ENCODE measurements at regions not wholly inside any gene's neighbourhood (a gene's known extent, or its start where the extent isn't known, plus 50 kb on each side); places are given as distances from the start of the nearest gene placed in this dataset.

GRCh38 chr17:62194401-62194800 lies 129.3 kb upstream of the MED13 start:
- H3K9me3 ChIP-seq = no peaks in the 10 kb centered on the region
- H3K27ac ChIP-seq = no peak overlapping the region
- H3K36me3 ChIP-seq = no peaks in the 10 kb centered on the region
- no peak for DNase-seq
- H3K27me3 ChIP-seq = no peaks in the 10 kb centered on the region
- peaks cover 0 to 5% (median 0%) of the 10 kb centered on the region in 4 donors for H3K4me1 ChIP-seq
- H3K4me3 ChIP-seq = no peak overlapping the region
- TF ChIP-seq CTCF (IDR thresholded peaks at IDR 0.05) (no peak), POLR2A (IDR thresholded peaks at IDR 0.05) (no peak)

GRCh38 chr17:62193249-62193648 lies 128.2 kb upstream of the MED13 start:
- H3K36me3 ChIP-seq = no peaks in the 10 kb centered on the region
- H3K9me3 ChIP-seq = no peaks in the 10 kb centered on the region
- no peak overlapping the region for H3K4me3 ChIP-seq
- H3K27ac ChIP-seq = no peak overlapping the region
- no peaks in the 10 kb centered on the region for H3K27me3 ChIP-seq
- TF ChIP-seq CTCF (IDR thresholded peaks at IDR 0.05) (no peak), POLR2A (IDR thresholded peaks at IDR 0.05) (no peak)
- peaks cover 0 to 10% (median 0%) of the 10 kb centered on the region in 4 donors for H3K4me1 ChIP-seq
- DNase-seq = no peak

- no peak for DNase-seq
- no peaks in the 10 kb centered on the region for H3K27me3 ChIP-seq
- H3K27ac ChIP-seq = no peak overlapping the region
- TF ChIP-seq CTCF (IDR thresholded peaks at IDR 0.05) (no peak), POLR2A (IDR thresholded peaks at IDR 0.05) (no peak)
- H3K9me3 ChIP-seq = no peaks in the 10 kb centered on the region
- H3K36me3 ChIP-seq = no peaks in the 10 kb centered on the region
- no peak overlapping the region for H3K4me3 ChIP-seq
- peaks cover 0 to 10% (median 0%) of the 10 kb centered on the region in 4 donors for H3K4me1 ChIP-seq
Observed at GRCh38 chr17:62191390-62192361, 126.6 kb upstream of the MED13 start.

- H3K27ac ChIP-seq = no peak overlapping the region
- H3K27me3 ChIP-seq = no peaks in the 10 kb centered on the region
Observed at GRCh38 chr17:62189377-62189776, 124.3 kb upstream of the MED13 start.

GRCh38 chr17:62188713-62189112 lies 123.6 kb upstream of the MED13 start:
- DNase-seq = peak in 1 of 3 donors; percentile 65
- Histone ChIP-seq H3K9me3 (no peaks in the 10 kb centered on the region), H3K4me3 (no peak overlapping the region), H3K4me1 (peaks cover 0 to 10% (median 0%) of the 10 kb centered on the region in 4 donors), H3K36me3 (no peaks in the 10 kb centered on the region), H3K27ac (peak overlapping the region in 2 of 4 donors; percentile 45 to 72), H3K27me3 (no peaks in the 10 kb centered on the region)
- TF ChIP-seq CTCF (IDR thresholded peaks at IDR 0.05) = no peak
- no peak for TF ChIP-seq POLR2A (IDR thresholded peaks at IDR 0.05)

More at GRCh38 chr17:62189377-62189776, 124.3 kb upstream of the MED13 start:
- no peak for DNase-seq
- Histone ChIP-seq H3K4me3 (no peak overlapping the region), H3K36me3 (no peaks in the 10 kb centered on the region), H3K9me3 (no peaks in the 10 kb centered on the region), H3K4me1 (peaks cover 0 to 10% (median 0%) of the 10 kb centered on the region in 4 donors)
- no peak for TF ChIP-seq POLR2A (IDR thresholded peaks at IDR 0.05)

GRCh38 chr17:62187681-62188080 lies 122.6 kb upstream of the MED13 start:
- peak overlapping the region in 1 of 4 donors; percentile 72 for H3K27ac ChIP-seq
- peaks cover 0 to 10% (median 0%) of the 10 kb centered on the region in 4 donors for H3K4me1 ChIP-seq

More at GRCh38 chr17:62187681-62188080, 122.6 kb upstream of the MED13 start:
- Histone ChIP-seq H3K4me3 (no peak overlapping the region), H3K27me3 (no peaks in the 10 kb centered on the region), H3K36me3 (no peaks in the 10 kb centered on the region), H3K9me3 (no peaks in the 10 kb centered on the region)
- DNase-seq = no peak
- TF ChIP-seq POLR2A (IDR thresholded peaks at IDR 0.05) (no peak), CTCF (IDR thresholded peaks at IDR 0.05) (no peak)
